ENCODE measurements at regions not wholly inside any gene's neighbourhood (a gene's known extent, or its start where the extent isn't known, plus 50 kb on each side); places are given as distances from the start of the nearest gene placed in this dataset.

- no peak for TF ChIP-seq CTCF (IDR thresholded peaks at IDR 0.05)
- TF ChIP-seq POLR2AphosphoS5 (IDR thresholded peaks at IDR 0.05), result no peak
- TF ChIP-seq POLR2A (IDR thresholded peaks at IDR 0.05), result no peak
- no peak for TF ChIP-seq EP300 (IDR thresholded peaks at IDR 0.05)
Measured at GRCh38 chr6:14676977-14677781, 559.6 kb downstream of the CD83 start.
